Upper lobe of right lung (tissue), 1 donor: ENCODE measurements at regions not wholly inside any gene's neighbourhood (a gene's known extent, or its start where the extent isn't known, plus 50 kb on each side); places are given as distances from the start of the nearest gene placed in this dataset.

Experiments used
- ATAC-seq: fragments of 200-7000 bp; cut with Tn5 transposase; one replicate; pipeline ENCODE4 v1.9.1; 2020; ENCODE audit warnings: mild to moderate bottlenecking, moderate library complexity
- DNase-seq: peaks from one replicate; pipeline ENCODE4 v3.0.0-alpha.2; 2020
- H3K27ac ChIP-seq: fragments of 200-600 bp; one replicate; pipeline ENCODE4 v1.8.0; 2022
- H3K27me3 ChIP-seq: fragments of 200-600 bp; one replicate; pipeline ENCODE4 v1.8.0; 2022; ENCODE audit warnings: mild to moderate bottlenecking
- H3K36me3 ChIP-seq: fragments of 200-600 bp; one replicate; pipeline ENCODE4 v1.8.0; 2022
- H3K4me1 ChIP-seq: fragments of 200-600 bp; one replicate; pipeline ENCODE4 v1.8.0; 2022
- H3K4me3 ChIP-seq: fragments of 200-600 bp; one replicate; pipeline ENCODE4 v1.8.0; 2022; ENCODE audit warnings: mild to moderate bottlenecking
- H3K9me3 ChIP-seq: fragments of 200-600 bp; one replicate; pipeline ENCODE4 v1.8.0; 2022
- intact Hi-C: fragments of 100-400 bp; cut with DNase I; formaldehyde crosslinking; loops from one replicate; pipeline ENCODE4 v1.11.0; 2022
- TF ChIP-seq, protein P1 (sequence below): fragments of 200-600 bp; IDR thresholded peaks from one replicate; pipeline ENCODE4 v1.8.0; 2022; ENCODE audit warnings: antibody characterized with exemption
- donor health status: DM: no; HTN: yes; CAD: no; lungs with severe emphysema.

DNA sequence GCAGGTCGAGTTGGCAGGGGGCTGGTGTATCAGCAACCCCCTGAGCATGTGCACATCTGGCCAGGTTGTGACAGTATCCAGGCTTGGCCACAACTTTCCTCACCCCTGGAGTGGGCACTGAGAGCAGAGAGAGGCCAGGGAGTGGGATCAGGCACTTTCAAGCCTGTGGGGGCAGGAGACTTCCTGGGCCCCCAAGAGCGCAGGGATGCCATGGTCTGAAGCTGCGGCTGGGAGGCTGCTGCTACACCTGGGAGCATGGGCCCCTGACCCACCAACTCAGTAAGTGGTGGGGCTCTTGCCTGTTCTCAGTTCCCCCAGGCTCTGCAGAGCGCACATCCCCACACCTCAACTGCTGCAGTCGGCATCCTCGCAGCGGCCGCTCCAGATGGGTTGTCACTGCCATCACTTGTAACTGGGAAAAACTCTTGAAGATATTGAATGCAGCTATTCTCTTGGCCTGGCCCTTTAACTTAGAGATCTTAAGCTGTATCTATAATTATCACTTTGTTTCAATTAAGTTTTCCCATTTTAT is 245.4 kb upstream of the SLITRK1 start:
- ATAC-seq (peak; percentile 34), DNase-seq (no peak)
- no peak overlapping the region for H3K27ac ChIP-seq
- TF ChIP-seq, protein P1, sequence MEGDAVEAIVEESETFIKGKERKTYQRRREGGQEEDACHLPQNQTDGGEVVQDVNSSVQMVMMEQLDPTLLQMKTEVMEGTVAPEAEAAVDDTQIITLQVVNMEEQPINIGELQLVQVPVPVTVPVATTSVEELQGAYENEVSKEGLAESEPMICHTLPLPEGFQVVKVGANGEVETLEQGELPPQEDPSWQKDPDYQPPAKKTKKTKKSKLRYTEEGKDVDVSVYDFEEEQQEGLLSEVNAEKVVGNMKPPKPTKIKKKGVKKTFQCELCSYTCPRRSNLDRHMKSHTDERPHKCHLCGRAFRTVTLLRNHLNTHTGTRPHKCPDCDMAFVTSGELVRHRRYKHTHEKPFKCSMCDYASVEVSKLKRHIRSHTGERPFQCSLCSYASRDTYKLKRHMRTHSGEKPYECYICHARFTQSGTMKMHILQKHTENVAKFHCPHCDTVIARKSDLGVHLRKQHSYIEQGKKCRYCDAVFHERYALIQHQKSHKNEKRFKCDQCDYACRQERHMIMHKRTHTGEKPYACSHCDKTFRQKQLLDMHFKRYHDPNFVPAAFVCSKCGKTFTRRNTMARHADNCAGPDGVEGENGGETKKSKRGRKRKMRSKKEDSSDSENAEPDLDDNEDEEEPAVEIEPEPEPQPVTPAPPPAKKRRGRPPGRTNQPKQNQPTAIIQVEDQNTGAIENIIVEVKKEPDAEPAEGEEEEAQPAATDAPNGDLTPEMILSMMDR = no peak
- H3K9me3 ChIP-seq = no peaks in the 10 kb centered on the region
- H3K4me1 ChIP-seq = no peaks in the 10 kb centered on the region
- no peaks in the 10 kb centered on the region for H3K27me3 ChIP-seq
- intact Hi-C loops = no loop called here
- H3K36me3 ChIP-seq = no peaks in the 10 kb centered on the region
- H3K4me3 ChIP-seq = no peak overlapping the region

- H3K27ac ChIP-seq = no peak overlapping the region
- no peaks in the 10 kb centered on the region for H3K4me1 ChIP-seq
- intact Hi-C loops = no loop called here
- H3K9me3 ChIP-seq = no peaks in the 10 kb centered on the region
- no peaks in the 10 kb centered on the region for H3K36me3 ChIP-seq
- no peak overlapping the region for H3K4me3 ChIP-seq
- TF ChIP-seq, protein P1 = no peak
- ATAC-seq (peak; percentile 20), DNase-seq (no peak)
- H3K27me3 ChIP-seq = no peaks in the 10 kb centered on the region
These were observed 244.4 kb upstream of the SLITRK1 start for GRCh38 chr13:84126671-84127171.

DNA sequence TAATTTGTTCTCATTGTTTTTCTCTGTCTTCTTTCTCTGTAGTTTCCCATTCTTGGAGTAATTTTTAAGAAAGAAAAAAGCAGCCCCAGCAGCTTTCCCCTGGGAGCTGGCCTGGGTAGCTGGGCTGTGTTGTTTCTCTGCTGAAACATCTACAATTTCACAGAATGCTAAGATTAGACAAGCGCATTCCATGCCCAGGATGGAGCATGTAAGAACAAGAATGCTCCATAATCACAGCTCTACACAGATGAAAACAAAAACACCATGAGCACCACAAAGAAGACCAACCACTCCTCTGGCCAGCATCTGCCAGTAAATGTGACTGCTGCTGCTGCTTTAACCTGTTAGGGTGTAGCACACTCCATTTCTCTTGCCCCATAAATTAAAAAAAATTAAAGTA is 239.2 kb upstream of the SLITRK1 start:
- Histone ChIP-seq H3K27ac (no peak overlapping the region), H3K9me3 (no peaks in the 10 kb centered on the region), H3K4me1 (no peaks in the 10 kb centered on the region), H3K36me3 (no peaks in the 10 kb centered on the region), H3K27me3 (no peaks in the 10 kb centered on the region), H3K4me3 (no peak overlapping the region)
- intact Hi-C loops = no loop called here
- DNase-seq = no peak
- TF ChIP-seq, protein P1 = no peak
- no peak for ATAC-seq

DNA sequence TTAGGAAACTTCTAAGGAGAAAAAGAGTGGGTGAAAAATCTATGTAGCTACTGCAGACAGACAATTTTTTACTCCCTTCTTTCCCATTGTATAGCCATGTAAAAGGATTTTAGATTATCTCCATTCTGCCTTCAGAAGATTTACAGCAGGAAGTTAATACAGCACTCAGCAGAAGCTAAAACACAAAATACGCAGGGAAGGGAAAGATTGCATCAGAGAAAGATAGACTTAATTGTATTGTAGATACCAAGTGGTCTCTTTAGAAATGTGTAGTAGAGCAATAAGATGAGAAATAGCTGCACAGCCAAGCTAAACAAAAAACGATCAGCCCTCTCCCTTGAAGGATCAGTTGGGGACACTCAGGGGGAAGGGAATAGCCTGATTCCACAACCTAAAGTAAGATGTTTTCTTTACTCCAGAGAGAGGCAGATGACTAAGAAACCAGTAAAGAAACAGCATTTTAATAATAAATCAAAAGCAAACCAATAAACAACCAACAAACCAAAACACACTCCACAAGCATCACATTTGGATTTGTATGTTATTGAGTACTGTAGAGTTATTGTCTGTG is 236.7 kb upstream of the SLITRK1 start:
- no peaks in the 10 kb centered on the region for H3K36me3 ChIP-seq
- DNase-seq = no peak
- no peaks in the 10 kb centered on the region for H3K27me3 ChIP-seq
- intact Hi-C loops = no loop called here
- no peak overlapping the region for H3K4me3 ChIP-seq
- H3K4me1 ChIP-seq = no peaks in the 10 kb centered on the region
- H3K27ac ChIP-seq = no peak overlapping the region
- H3K9me3 ChIP-seq = no peaks in the 10 kb centered on the region
- ATAC-seq = no peak
- TF ChIP-seq, protein P1 = no peak

GRCh38 chr13:84098273-84098672 is 216.0 kb upstream of the SLITRK1 start:
- intact Hi-C loops = no loop called here
- TF ChIP-seq, protein P1 = no peak
- Histone ChIP-seq H3K27ac (no peak overlapping the region), H3K36me3 (no peaks in the 10 kb centered on the region), H3K4me3 (no peak overlapping the region), H3K9me3 (no peaks in the 10 kb centered on the region), H3K27me3 (no peaks in the 10 kb centered on the region), H3K4me1 (no peaks in the 10 kb centered on the region)
- DNase-seq = no peak
- ATAC-seq = no peak
